Left ventricle myocardium inferior (tissue), 1 donor: ENCODE measurements at regions not wholly inside any gene's neighbourhood (a gene's known extent, or its start where the extent isn't known, plus 50 kb on each side); places are given as distances from the start of the nearest gene placed in this dataset.
A peak's percentile ranks its signal among the peaks of the same experiment; 100 is the strongest.

Source experiments
- DNase-seq: peaks from one replicate; pipeline ENCODE4 v3.0.0-alpha.2; 2020
- H3K27ac ChIP-seq: fragments of 200-600 bp; replicated peaks from 2 replicates; pipeline ENCODE4 v1.8.0; 2021
- H3K27me3 ChIP-seq: fragments of 200-600 bp; 2 replicates; pipeline ENCODE4 v1.8.0; 2021; ENCODE audit warnings: low read depth
- H3K36me3 ChIP-seq: fragments of 200-600 bp; 2 replicates; pipeline ENCODE4 v1.8.0; 2021
- H3K4me1 ChIP-seq: fragments of 200-600 bp; 2 replicates; pipeline ENCODE4 v1.8.0; 2021
- H3K4me3 ChIP-seq: fragments of 200-600 bp; 2 replicates; pipeline ENCODE4 v1.8.0; 2021; ENCODE audit warnings: mild to moderate bottlenecking, moderate library complexity
- H3K9me3 ChIP-seq: fragments of 200-600 bp; replicated peaks from 2 replicates; pipeline ENCODE4 v1.8.0; 2021
- CTCF ChIP-seq: fragments of 200-600 bp; IDR thresholded peaks from 2 replicates; pipeline ENCODE4 v1.8.0; 2021; ENCODE audit warnings: antibody characterized with exemption, mild to moderate bottlenecking, borderline replicate concordance
- intact Hi-C: fragments of 100-400 bp; cut with micrococcal nuclease; formaldehyde crosslinking; loops from one replicate; pipeline ENCODE4 v1.11.0; 2022
- donor health status: DM: no; HTN: yes; CAD: no; lungs with severe emphysema.

DNA sequence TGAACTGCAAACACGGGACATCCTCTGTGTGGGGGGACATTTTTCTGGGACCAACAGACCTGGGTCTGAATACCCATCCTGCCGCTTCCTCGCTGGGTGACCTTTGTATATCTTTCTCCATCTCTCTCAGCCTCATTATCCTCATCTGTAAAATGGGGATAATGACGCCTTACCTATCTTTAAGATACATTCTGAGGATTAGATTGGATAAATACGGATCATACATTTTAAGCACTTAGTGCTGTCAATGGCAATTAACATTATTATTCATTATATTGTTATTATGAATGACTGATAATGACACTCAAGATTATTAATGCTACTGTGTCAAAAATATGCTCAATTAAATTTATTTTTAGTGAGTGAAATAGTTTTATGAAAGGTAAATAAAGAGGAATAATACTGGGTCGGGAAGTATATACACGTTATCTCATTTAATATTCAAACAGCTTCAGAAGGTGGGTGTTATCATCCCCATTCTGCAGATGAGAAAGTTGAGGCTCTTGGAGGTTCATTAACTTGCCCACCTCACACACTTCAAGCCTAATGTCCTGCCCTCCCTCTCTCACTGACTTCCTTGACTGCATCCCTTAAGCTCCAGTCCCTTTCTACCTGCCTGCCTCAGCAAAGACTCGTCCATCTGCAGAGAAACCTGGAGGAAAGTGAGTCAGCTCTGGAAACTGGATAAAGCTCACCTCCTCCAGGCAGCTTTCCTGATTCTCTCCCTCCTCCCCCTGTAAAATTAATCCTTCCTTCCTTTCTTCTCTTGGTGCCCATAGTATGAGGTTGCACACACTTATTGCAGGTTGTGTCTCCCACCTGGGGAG is 120.7 kb upstream of the JUN start:
- intact Hi-C loops, result loop anchor here (10.0 kb wide), 2 partner anchors 120 to 770 kb away; partner anchors contain the start of gene JUN
- H3K27me3 ChIP-seq, result no peaks in the 10 kb centered on the region
- no peak for DNase-seq
- TF ChIP-seq CTCF, result no peak
- peaks cover 31% of the 10 kb centered on the region for H3K4me1 ChIP-seq
- H3K9me3 ChIP-seq, result no peaks in the 10 kb centered on the region
- peak overlapping the region; percentile 69 for H3K4me3 ChIP-seq
- H3K27ac ChIP-seq, result peak overlapping the region; percentile 97
- H3K36me3 ChIP-seq, result no peaks in the 10 kb centered on the region

GRCh38 chr1:58905126-58905490 is 121.3 kb upstream of the JUN start:
- no peak for TF ChIP-seq CTCF
- intact Hi-C loops, result loop anchor here (10.0 kb wide), 2 partner anchors 120 to 770 kb away; partner anchors contain the start of gene JUN

GRCh38 chr1:58905628-58906221 is 121.9 kb upstream of the JUN start:
- DNase-seq, result no peak
- H3K36me3 ChIP-seq, result no peaks in the 10 kb centered on the region
- H3K4me3 ChIP-seq, result no peak overlapping the region
- no peak for TF ChIP-seq CTCF
- H3K27me3 ChIP-seq, result no peaks in the 10 kb centered on the region
- H3K9me3 ChIP-seq, result no peaks in the 10 kb centered on the region
- H3K4me1 ChIP-seq, result peaks cover 27% of the 10 kb centered on the region
- H3K27ac ChIP-seq, result no peak overlapping the region
- intact Hi-C loops, result loop anchor here (10.0 kb wide), 2 partner anchors 121 to 769 kb away; partner anchors contain the start of gene JUN

More at GRCh38 chr1:58905126-58905490, 121.3 kb upstream of the JUN start:
- no peak overlapping the region for H3K4me3 ChIP-seq
- H3K4me1 ChIP-seq, result peaks cover 27% of the 10 kb centered on the region
- no peak for DNase-seq
- H3K9me3 ChIP-seq, result no peaks in the 10 kb centered on the region
- no peaks in the 10 kb centered on the region for H3K27me3 ChIP-seq
- no peaks in the 10 kb centered on the region for H3K36me3 ChIP-seq
- peak overlapping the region; percentile 97 for H3K27ac ChIP-seq

GRCh38 chr1:58907398-58907797 is 123.6 kb upstream of the JUN start:
- DNase-seq, result no peak
- Histone ChIP-seq H3K4me1 (peaks cover 26% of the 10 kb centered on the region), H3K4me3 (no peak overlapping the region), H3K27ac (no peak overlapping the region), H3K36me3 (no peaks in the 10 kb centered on the region), H3K27me3 (no peaks in the 10 kb centered on the region), H3K9me3 (no peaks in the 10 kb centered on the region)
- intact Hi-C loops, result loop anchor here (10.0 kb wide), 2 partner anchors 123 to 767 kb away; partner anchors contain the start of gene JUN
- TF ChIP-seq CTCF, result no peak

GRCh38 chr1:58908561-58909560 is 125.0 kb upstream of the JUN start:
- no peaks in the 10 kb centered on the region for H3K27me3 ChIP-seq
- H3K4me3 ChIP-seq, result no peak overlapping the region
- no peak overlapping the region for H3K27ac ChIP-seq
- DNase-seq, result no peak
- intact Hi-C loops, result loop anchor here (10.0 kb wide), 2 partner anchors 124 to 766 kb away; partner anchors contain the start of gene JUN
- H3K36me3 ChIP-seq, result no peaks in the 10 kb centered on the region
- TF ChIP-seq CTCF, result no peak
- H3K4me1 ChIP-seq, result peaks cover 15% of the 10 kb centered on the region
- no peaks in the 10 kb centered on the region for H3K9me3 ChIP-seq
